ENCODE measurements at regions not wholly inside any gene's neighbourhood (a gene's known extent, or its start where the extent isn't known, plus 50 kb on each side); places are given as distances from the start of the nearest gene placed in this dataset.

- TF ChIP-seq POU2F2 (IDR thresholded peaks at IDR 0.05; ENCODE audit: low read depth, low read length) (no peak), TAF1 (IDR thresholded peaks at IDR 0.05; ENCODE audit: low read depth, low read length) (no peak)
Observed at GRCh38 chr12:131458931-131459772, 251.7 kb upstream of the SFSWAP start.

All from GM12891 (cell line).